H1 (cell line): ENCODE measurements at regions not wholly inside any gene's neighbourhood (a gene's known extent, or its start where the extent isn't known, plus 50 kb on each side); places are given as distances from the start of the nearest gene placed in this dataset.

Experiments
- BACH1 ChIP-seq: IDR thresholded peaks from 2 replicates; pipeline ENCODE4 v1.6.1; 2012; ENCODE audit warnings: low read length, improper control_type of control experiment
- EP300 ChIP-seq, 2 experiments: IDR thresholded peaks; 1 replicate in 1 of 2; 2 replicates in 1 of 2; pipeline ENCODE4 v1.6.1; 2011 to 2012; ENCODE audit warnings: low read depth in 2 of 2, low read length in 2 of 2, mild to moderate bottlenecking in 2 of 2, borderline replicate concordance in 1 of 2, inconsistent platforms in 1 of 2, moderate library complexity in 1 of 2
- FOSL1 ChIP-seq: IDR thresholded peaks from 2 replicates; pipeline ENCODE4 v1.6.1; 2011; ENCODE audit warnings: mild to moderate bottlenecking, low read depth, low read length, moderate library complexity; ENCODE audit not compliant: insufficient read depth
- KDM4A ChIP-seq: IDR thresholded peaks from one replicate; pipeline ENCODE4 v1.7.1; 2012; ENCODE audit warnings: low read depth, mild to moderate bottlenecking, moderate library complexity, low read length, inconsistent platforms; ENCODE audit not compliant: severe bottlenecking
- RAD21 ChIP-seq, 2 experiments: IDR thresholded peaks in 1 of 2; conservative IDR thresholded peaks in 1 of 2; 2 replicates each; pipeline ENCODE4 v1.6.1; 2011; ENCODE audit warnings: low read depth in 2 of 2, low read length in 2 of 2, improper control_type of control experiment in 1 of 2, inconsistent platforms in 1 of 2, mild to moderate bottlenecking in 1 of 2, moderate library complexity in 1 of 2
- SP4 ChIP-seq: IDR thresholded peaks from 2 replicates; pipeline ENCODE4 v1.6.1; 2012; ENCODE audit warnings: low read length, inconsistent platforms
- SRF ChIP-seq: IDR thresholded peaks from 2 replicates; pipeline ENCODE4 v1.6.1; 2011; ENCODE audit warnings: mild to moderate bottlenecking, low read depth, low read length, moderate library complexity
- TEAD4 ChIP-seq: IDR thresholded peaks from 2 replicates; pipeline ENCODE4 v1.6.1; 2012; ENCODE audit warnings: low read depth, low read length, inconsistent platforms, mixed read lengths
- TF ChIP-seq, protein P1 (sequence below): fragments of 300-600 bp; sonication (generic); IDR thresholded peaks from 2 replicates; pipeline ENCODE4 v1.7.1; 2012; ENCODE audit warnings: low read length, moderate library complexity, mild to moderate bottlenecking, inconsistent platforms; ENCODE audit not compliant: insufficient replicate concordance
- TF ChIP-seq, protein P2 (sequence below): IDR thresholded peaks from 2 replicates; pipeline ENCODE4 v1.6.1; 2011; ENCODE audit warnings: low read length, improper control_type of control experiment

DNA sequence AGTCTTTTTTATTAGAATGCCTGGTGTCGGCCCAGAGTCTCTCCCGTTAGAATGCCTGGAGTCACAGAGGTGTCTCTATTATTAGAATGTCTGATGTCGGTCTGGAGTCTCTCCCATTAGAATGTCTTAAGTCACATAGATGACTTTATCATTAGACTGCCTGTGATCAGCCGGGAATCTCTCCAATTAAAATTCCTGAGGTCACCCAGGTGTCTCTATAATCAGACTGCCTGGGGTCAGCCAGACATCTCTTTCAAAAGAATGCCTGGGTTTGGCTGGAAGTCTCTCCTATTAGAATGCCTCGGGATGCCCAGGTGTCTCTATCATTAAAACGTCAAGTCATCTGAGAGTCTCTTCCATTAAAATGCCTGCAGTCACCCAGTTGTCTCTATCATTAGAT lies 1493.9 kb downstream of the UQCRFS1 start (continued):
- TF ChIP-seq, protein P1, sequence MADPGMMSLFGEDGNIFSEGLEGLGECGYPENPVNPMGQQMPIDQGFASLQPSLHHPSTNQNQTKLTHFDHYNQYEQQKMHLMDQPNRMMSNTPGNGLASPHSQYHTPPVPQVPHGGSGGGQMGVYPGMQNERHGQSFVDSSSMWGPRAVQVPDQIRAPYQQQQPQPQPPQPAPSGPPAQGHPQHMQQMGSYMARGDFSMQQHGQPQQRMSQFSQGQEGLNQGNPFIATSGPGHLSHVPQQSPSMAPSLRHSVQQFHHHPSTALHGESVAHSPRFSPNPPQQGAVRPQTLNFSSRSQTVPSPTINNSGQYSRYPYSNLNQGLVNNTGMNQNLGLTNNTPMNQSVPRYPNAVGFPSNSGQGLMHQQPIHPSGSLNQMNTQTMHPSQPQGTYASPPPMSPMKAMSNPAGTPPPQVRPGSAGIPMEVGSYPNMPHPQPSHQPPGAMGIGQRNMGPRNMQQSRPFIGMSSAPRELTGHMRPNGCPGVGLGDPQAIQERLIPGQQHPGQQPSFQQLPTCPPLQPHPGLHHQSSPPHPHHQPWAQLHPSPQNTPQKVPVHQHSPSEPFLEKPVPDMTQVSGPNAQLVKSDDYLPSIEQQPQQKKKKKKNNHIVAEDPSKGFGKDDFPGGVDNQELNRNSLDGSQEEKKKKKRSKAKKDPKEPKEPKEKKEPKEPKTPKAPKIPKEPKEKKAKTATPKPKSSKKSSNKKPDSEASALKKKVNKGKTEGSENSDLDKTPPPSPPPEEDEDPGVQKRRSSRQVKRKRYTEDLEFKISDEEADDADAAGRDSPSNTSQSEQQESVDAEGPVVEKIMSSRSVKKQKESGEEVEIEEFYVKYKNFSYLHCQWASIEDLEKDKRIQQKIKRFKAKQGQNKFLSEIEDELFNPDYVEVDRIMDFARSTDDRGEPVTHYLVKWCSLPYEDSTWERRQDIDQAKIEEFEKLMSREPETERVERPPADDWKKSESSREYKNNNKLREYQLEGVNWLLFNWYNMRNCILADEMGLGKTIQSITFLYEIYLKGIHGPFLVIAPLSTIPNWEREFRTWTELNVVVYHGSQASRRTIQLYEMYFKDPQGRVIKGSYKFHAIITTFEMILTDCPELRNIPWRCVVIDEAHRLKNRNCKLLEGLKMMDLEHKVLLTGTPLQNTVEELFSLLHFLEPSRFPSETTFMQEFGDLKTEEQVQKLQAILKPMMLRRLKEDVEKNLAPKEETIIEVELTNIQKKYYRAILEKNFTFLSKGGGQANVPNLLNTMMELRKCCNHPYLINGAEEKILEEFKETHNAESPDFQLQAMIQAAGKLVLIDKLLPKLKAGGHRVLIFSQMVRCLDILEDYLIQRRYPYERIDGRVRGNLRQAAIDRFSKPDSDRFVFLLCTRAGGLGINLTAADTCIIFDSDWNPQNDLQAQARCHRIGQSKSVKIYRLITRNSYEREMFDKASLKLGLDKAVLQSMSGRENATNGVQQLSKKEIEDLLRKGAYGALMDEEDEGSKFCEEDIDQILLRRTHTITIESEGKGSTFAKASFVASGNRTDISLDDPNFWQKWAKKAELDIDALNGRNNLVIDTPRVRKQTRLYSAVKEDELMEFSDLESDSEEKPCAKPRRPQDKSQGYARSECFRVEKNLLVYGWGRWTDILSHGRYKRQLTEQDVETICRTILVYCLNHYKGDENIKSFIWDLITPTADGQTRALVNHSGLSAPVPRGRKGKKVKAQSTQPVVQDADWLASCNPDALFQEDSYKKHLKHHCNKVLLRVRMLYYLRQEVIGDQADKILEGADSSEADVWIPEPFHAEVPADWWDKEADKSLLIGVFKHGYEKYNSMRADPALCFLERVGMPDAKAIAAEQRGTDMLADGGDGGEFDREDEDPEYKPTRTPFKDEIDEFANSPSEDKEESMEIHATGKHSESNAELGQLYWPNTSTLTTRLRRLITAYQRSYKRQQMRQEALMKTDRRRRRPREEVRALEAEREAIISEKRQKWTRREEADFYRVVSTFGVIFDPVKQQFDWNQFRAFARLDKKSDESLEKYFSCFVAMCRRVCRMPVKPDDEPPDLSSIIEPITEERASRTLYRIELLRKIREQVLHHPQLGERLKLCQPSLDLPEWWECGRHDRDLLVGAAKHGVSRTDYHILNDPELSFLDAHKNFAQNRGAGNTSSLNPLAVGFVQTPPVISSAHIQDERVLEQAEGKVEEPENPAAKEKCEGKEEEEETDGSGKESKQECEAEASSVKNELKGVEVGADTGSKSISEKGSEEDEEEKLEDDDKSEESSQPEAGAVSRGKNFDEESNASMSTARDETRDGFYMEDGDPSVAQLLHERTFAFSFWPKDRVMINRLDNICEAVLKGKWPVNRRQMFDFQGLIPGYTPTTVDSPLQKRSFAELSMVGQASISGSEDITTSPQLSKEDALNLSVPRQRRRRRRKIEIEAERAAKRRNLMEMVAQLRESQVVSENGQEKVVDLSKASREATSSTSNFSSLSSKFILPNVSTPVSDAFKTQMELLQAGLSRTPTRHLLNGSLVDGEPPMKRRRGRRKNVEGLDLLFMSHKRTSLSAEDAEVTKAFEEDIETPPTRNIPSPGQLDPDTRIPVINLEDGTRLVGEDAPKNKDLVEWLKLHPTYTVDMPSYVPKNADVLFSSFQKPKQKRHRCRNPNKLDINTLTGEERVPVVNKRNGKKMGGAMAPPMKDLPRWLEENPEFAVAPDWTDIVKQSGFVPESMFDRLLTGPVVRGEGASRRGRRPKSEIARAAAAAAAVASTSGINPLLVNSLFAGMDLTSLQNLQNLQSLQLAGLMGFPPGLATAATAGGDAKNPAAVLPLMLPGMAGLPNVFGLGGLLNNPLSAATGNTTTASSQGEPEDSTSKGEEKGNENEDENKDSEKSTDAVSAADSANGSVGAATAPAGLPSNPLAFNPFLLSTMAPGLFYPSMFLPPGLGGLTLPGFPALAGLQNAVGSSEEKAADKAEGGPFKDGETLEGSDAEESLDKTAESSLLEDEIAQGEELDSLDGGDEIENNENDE: no peak
- TF ChIP-seq BACH1: no peak
- no peak for TF ChIP-seq FOSL1
- TF ChIP-seq SP4: no peak
- no peak for TF ChIP-seq EP300 (IDR thresholded peaks at IDR 0.05; ENCODE audit: borderline replicate concordance in 1 of 2, low read depth in 2 of 2, low read length in 2 of 2)
- TF ChIP-seq TEAD4: no peak
- no peak for TF ChIP-seq SRF
- no peak for TF ChIP-seq RAD21 (IDR thresholded peaks at IDR 0.05 in 1 of 2, conservative IDR thresholded peaks at IDR 0.05 in 1 of 2; ENCODE audit: low read depth in 2 of 2, low read length in 2 of 2)
- TF ChIP-seq KDM4A: no peak
- TF ChIP-seq, protein P2, sequence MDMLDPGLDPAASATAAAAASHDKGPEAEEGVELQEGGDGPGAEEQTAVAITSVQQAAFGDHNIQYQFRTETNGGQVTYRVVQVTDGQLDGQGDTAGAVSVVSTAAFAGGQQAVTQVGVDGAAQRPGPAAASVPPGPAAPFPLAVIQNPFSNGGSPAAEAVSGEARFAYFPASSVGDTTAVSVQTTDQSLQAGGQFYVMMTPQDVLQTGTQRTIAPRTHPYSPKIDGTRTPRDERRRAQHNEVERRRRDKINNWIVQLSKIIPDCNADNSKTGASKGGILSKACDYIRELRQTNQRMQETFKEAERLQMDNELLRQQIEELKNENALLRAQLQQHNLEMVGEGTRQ: no peak
- TF ChIP-seq, all 59 proteins: peak for 0
